ENCODE measurements at regions not wholly inside any gene's neighbourhood (a gene's known extent, or its start where the extent isn't known, plus 50 kb on each side); places are given as distances from the start of the nearest gene placed in this dataset.
"Not testable (repeated sequence)": the region's sequence is repeated elsewhere in the genome, so short reads cannot be mapped to it uniquely, and the experiment has no call there.

- no peak for DNase-seq (ENCODE audit: low read depth in 1 of 2, low spot score in 1 of 2)
- TF ChIP-seq JUND (IDR thresholded peaks at IDR 0.05; ENCODE audit: low read depth), result no peak
- in situ Hi-C loops (cut with HindIII; ENCODE audit: low pct_unique_long_range_greater_than_20kb, low sequenced_read_pairs), result no loop called here
These were observed 71.8 kb upstream of the MAX start for GRCh38 chr14:65173973-65174693.

DNA sequence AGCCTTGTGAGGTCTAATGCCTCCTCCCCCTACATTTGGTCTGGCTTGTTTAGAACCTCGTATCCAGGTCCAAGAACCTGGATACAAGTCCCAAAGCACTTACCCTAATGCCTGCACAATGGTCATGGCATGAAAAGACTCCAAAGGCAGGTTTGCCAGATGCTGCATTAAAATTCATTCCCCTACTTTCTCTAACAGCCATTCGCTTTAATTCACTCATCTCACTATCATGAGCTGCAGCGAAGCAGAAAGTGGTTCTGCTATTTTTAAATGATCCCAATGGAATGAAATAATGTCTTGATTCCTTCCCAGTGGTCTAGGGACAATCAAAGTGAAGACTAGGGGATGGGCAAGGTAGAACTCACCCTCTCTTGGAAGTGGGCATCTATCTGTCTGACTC, 72.5 kb upstream of the MAX start:
- TF ChIP-seq JUND (IDR thresholded peaks at IDR 0.05; ENCODE audit: low read depth), result no peak
- in situ Hi-C loops (cut with HindIII; ENCODE audit: low pct_unique_long_range_greater_than_20kb, low sequenced_read_pairs), result no loop called here
- no peak for DNase-seq (ENCODE audit: low read depth in 1 of 2, low spot score in 1 of 2)

DNA sequence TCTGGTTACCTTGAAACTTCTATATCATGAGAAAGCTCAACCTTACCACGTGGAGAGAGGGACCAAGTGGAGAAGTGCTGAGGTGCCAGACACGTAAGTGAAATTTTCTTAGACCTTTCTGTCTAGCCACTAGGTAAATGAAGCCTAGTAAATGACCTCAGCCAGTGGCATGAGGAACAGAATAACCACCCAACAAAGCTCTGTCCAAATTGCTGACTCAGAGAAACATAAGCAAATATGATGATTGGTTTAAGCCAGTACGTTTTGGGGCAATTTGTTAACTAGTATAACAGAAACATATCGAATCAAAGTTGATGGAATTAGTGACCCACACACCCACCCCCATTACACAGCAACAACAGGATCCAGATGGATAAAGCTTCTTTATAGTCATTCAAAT, 75.2 kb upstream of the MAX start:
- TF ChIP-seq JUND (IDR thresholded peaks at IDR 0.05; ENCODE audit: low read depth), result no peak
- in situ Hi-C loops (cut with HindIII; ENCODE audit: low pct_unique_long_range_greater_than_20kb, low sequenced_read_pairs), result no loop called here
- no peak for DNase-seq (ENCODE audit: low read depth in 1 of 2, low spot score in 1 of 2)

- DNase-seq (ENCODE audit: low read depth in 1 of 2, low spot score in 1 of 2); in situ Hi-C loops (cut with HindIII; ENCODE audit: low pct_unique_long_range_greater_than_20kb, low sequenced_read_pairs): not testable (repeated sequence)
These were observed 76.9 kb upstream of the MAX start for GRCh38 chr14:65179231-65179630.

DNA sequence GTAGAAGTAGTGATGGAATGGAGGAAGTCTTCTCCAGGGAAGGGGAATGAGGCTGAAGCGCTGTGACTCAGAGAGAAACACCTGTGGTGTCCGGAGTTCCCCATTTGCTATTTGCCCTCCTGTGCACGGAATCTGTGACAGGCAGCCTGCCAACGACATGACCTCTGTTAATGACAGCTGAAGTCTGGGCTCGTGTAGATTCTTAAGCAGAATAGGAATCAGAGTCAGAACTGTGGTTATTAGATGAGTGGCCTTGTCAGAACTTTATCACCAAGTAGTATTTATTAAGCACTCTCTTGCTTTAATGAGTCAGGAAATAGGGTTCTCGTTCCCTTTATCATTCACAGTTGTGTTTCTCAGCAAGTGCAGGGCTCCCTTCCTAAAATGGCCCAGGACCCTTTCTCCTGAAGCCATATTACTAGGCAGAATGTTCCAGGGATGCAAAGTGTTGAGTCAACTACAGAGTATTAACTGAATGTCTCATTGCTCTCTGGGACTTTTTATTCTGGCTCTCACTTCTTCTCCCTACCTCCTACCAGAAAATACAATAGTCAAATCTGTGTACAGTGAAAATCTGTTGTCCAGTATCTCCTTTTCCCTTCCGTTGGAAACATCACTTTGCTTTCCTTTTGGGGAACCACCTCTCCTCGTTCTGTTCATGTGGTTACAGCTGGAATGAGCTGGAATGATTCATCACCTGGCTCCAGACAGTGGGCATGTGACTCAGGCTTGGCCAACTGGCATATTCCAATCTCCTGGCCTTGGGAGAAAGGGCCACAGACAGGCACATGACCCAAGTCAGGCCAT, 77.8 kb upstream of the MAX start:
- peak in 1 of 2 experiments; percentile 22 for DNase-seq (ENCODE audit: low read depth in 1 of 2, low spot score in 1 of 2)
- no peak for TF ChIP-seq JUND (IDR thresholded peaks at IDR 0.05; ENCODE audit: low read depth)
- in situ Hi-C loops (cut with HindIII; ENCODE audit: low pct_unique_long_range_greater_than_20kb, low sequenced_read_pairs), result no loop called here

DNA sequence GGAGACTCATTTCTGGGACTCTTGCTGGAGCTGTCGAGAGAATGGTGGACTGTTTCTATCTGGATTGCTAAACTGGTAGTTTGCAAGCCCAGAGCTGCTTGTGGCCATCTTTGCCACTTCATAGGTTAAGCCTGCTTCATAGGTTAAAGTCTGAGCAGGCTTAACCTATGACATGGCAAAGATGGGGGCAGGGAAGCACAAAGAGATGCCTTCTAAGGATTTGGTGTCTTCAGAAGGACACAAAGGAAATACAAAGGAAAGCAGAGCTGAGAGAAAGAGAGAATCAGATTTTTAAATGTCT, 78.4 kb upstream of the MAX start:
- no peak for DNase-seq (ENCODE audit: low read depth in 1 of 2, low spot score in 1 of 2)
- in situ Hi-C loops (cut with HindIII; ENCODE audit: low pct_unique_long_range_greater_than_20kb, low sequenced_read_pairs), result no loop called here
- no peak for TF ChIP-seq JUND (IDR thresholded peaks at IDR 0.05; ENCODE audit: low read depth)

DNA sequence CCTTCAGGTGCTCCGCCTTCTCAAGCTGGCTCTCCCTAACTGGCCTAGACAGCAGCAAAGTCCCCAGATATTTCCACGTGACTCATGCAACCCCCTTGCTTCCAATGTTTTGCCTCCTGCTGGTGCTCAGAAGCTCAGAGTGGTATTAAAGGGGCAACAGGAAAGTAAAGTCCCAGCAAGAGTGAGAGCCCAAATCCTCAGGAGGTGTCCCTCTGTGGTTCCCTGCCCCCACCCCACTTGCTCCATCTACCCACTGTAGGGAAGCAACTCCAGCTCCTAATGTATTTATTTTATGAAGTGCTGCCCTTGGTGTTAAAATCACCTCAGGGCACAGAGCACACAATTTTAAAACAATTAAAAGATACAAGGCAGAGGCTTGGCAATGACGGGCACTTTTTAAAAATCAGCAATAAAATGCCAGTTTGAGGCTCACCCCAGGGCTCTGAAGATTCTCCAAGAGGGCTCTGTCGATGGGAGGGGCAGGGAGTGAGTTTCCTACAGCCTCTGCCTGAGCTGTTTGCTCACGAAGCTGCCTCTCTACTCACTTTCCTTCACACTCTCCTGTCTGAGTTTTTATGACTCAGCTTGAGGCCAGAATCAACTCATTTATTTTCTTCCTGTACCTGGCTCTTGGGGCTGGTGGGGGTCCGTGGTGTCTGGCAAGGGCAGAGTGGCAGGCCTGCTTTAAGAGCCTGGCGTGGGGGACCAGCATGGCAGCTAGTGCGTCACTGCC, 81.9 kb upstream of the MAX start:
- no peak for DNase-seq (ENCODE audit: low read depth in 1 of 2, low spot score in 1 of 2)
- no peak for TF ChIP-seq JUND (IDR thresholded peaks at IDR 0.05; ENCODE audit: low read depth)
- in situ Hi-C loops (cut with HindIII; ENCODE audit: low pct_unique_long_range_greater_than_20kb, low sequenced_read_pairs), result no loop called here

GRCh38 chr14:65185829-65186228, 83.5 kb upstream of the MAX start:
- TF ChIP-seq JUND (IDR thresholded peaks at IDR 0.05; ENCODE audit: low read depth), result no peak
- in situ Hi-C loops (cut with HindIII; ENCODE audit: low pct_unique_long_range_greater_than_20kb, low sequenced_read_pairs), result no loop called here
- DNase-seq (ENCODE audit: low read depth in 1 of 2, low spot score in 1 of 2), result no peak

GRCh38 chr14:65186951-65187350, 84.6 kb upstream of the MAX start:
- in situ Hi-C loops (cut with HindIII; ENCODE audit: low pct_unique_long_range_greater_than_20kb, low sequenced_read_pairs), result no loop called here
- no peak for TF ChIP-seq JUND (IDR thresholded peaks at IDR 0.05; ENCODE audit: low read depth)
- no peak for DNase-seq (ENCODE audit: low read depth in 1 of 2, low spot score in 1 of 2)

GRCh38 chr14:65187421-65188049, 85.2 kb upstream of the MAX start:
- no peak for TF ChIP-seq JUND (IDR thresholded peaks at IDR 0.05; ENCODE audit: low read depth)
- in situ Hi-C loops (cut with HindIII; ENCODE audit: low pct_unique_long_range_greater_than_20kb, low sequenced_read_pairs), result no loop called here
- no peak for DNase-seq (ENCODE audit: low read depth in 1 of 2, low spot score in 1 of 2)

GRCh38 chr14:65190312-65190711, 88.0 kb upstream of the MAX start:
- DNase-seq (ENCODE audit: low read depth in 1 of 2, low spot score in 1 of 2), result no peak
- in situ Hi-C loops (cut with HindIII; ENCODE audit: low pct_unique_long_range_greater_than_20kb, low sequenced_read_pairs), result no loop called here
- no peak for TF ChIP-seq JUND (IDR thresholded peaks at IDR 0.05; ENCODE audit: low read depth)

GRCh38 chr14:65191716-65192115, 89.4 kb upstream of the MAX start:
- TF ChIP-seq JUND (IDR thresholded peaks at IDR 0.05; ENCODE audit: low read depth), result no peak
- no peak for DNase-seq (ENCODE audit: low read depth in 1 of 2, low spot score in 1 of 2)
- in situ Hi-C loops (cut with HindIII; ENCODE audit: low pct_unique_long_range_greater_than_20kb, low sequenced_read_pairs), result no loop called here

- in situ Hi-C loops (cut with HindIII; ENCODE audit: low pct_unique_long_range_greater_than_20kb, low sequenced_read_pairs), result no loop called here
- DNase-seq (ENCODE audit: low read depth in 1 of 2, low spot score in 1 of 2), result no peak
- TF ChIP-seq JUND (IDR thresholded peaks at IDR 0.05; ENCODE audit: low read depth), result no peak
These were observed 90.4 kb upstream of the MAX start for GRCh38 chr14:65192686-65193085.

Data from T47D (cell line).